ENCODE measurements at regions not wholly inside any gene's neighbourhood (a gene's known extent, or its start where the extent isn't known, plus 50 kb on each side); places are given as distances from the start of the nearest gene placed in this dataset.

DNA sequence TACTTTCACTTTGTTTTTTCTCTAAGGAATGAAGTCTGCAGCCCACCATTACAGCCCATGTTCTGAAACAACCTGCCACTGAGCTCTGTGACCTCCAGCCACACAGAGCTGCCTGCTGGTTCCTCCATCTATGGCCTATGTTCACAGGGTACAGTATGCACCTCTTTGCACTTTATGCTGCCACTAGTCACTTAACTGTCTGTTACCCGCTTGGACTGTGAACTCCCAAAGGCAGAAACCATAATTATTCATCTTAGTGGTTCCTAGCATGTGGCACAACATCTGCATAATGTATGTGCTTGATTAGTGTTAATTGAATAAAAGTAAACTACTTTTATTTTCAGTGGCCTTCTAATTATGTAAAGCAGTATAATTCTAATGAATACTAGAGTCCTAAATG lies 95.5 kb upstream of the BET1 start:
- ChIA-PET CTCF (interaction anchor here (0.7 to 0.8 kb wide), 2 partner anchors 11 to 12 kb away, joined by 3 read pairs; no protein-coding TSS in a partner anchor), POLR2A (no interaction called here)
- H3K9me3 ChIP-seq (ENCODE audit: control insufficient read depth, insufficient read depth, low read depth, low read length), result no peaks in the 10 kb centered on the region
- TF ChIP-seq KLF1 (tag by site-specific recombination; IDR thresholded peaks at IDR 0.05) (no peak), ZNF626 (tag by site-specific recombination; IDR thresholded peaks at IDR 0.05) (no peak), ZNF132 (tag by site-specific recombination; IDR thresholded peaks at IDR 0.05; ENCODE audit: borderline replicate concordance) (no peak), GLI4 (tag by site-specific recombination; IDR thresholded peaks at IDR 0.05) (no peak), REPIN1 (tag by site-specific recombination; IDR thresholded peaks at IDR 0.05; ENCODE audit: low read depth) (no peak), ZNF76 (tag by site-specific recombination; IDR thresholded peaks at IDR 0.05; ENCODE audit: borderline replicate concordance, low read depth) (no peak), ZNF140 (tag by site-specific recombination; IDR thresholded peaks at IDR 0.05) (no peak), ZNF658 (tag by site-specific recombination; IDR thresholded peaks at IDR 0.05) (no peak)
- H3K27ac ChIP-seq (ENCODE audit: extremely low read depth, low read depth, low read length), result no peak overlapping the region
- no peaks in the 10 kb centered on the region for H3K36me3 ChIP-seq (ENCODE audit: control insufficient read depth in 2 of 2, insufficient read depth in 1 of 2, low read length in 2 of 2)
- no peak overlapping the region for H3K4me3 ChIP-seq (ENCODE audit: low read depth, low read length)
- no peaks in the 10 kb centered on the region for H3K4me1 ChIP-seq (ENCODE audit: control insufficient read depth, insufficient read depth, low read length)

DNA sequence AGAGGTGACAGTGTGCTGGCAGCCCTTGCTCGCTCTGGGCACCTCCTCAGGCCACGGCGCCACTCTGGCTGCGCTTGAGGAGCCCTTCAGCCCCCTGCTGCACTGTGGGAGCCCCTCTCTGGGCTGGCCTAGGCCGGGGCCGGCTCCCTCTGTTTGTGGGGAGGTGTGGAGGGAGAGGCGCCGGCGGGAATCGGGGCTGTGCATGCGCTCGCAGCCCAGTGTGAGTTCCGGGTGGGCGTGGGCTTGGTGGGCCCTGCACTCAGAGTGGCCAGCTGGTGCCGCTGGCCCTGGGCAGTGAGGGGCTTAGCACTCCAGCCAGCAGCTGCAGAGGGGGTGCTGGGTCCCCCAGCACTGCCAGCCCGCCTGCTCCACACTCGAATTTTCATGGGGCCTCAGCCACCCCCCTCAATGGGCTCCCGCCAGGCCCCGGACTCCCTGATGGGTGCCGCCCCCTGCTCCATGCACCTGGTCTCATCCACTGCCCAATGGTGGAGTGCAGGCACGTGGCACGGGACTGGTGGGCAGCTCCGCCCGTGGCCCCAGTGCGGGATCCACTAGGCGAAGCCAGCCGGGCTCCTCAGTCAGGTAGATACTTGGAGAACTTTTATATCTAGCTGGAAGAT lies 96.7 kb upstream of the BET1 start:
- ChIA-PET POLR2A (no interaction called here), CTCF (interaction anchor here (0.7 kb wide), 1 partner anchor 9 kb away, joined by 3 read pairs; no protein-coding TSS in a partner anchor)
- Histone ChIP-seq H3K4me1 (ENCODE audit: control insufficient read depth, insufficient read depth, low read length) (no peaks in the 10 kb centered on the region), H3K36me3 (ENCODE audit: control insufficient read depth in 2 of 2, insufficient read depth in 1 of 2, low read length in 2 of 2) (no peaks in the 10 kb centered on the region), H3K4me3 (ENCODE audit: low read depth, low read length) (no peak overlapping the region), H3K9me3 (ENCODE audit: control insufficient read depth, insufficient read depth, low read depth, low read length) (no peaks in the 10 kb centered on the region), H3K27ac (ENCODE audit: extremely low read depth, low read depth, low read length) (no peak overlapping the region)
- no peak for TF ChIP-seq ZNF529 (tag by site-specific recombination; IDR thresholded peaks at IDR 0.05; ENCODE audit: insufficient replicate concordance)
- TF ChIP-seq SP3 (tag by site-specific recombination; IDR thresholded peaks at IDR 0.05), result no peak
- TF ChIP-seq ZFP37 (tag by site-specific recombination; IDR thresholded peaks at IDR 0.05), result no peak
- TF ChIP-seq, protein P1, sequence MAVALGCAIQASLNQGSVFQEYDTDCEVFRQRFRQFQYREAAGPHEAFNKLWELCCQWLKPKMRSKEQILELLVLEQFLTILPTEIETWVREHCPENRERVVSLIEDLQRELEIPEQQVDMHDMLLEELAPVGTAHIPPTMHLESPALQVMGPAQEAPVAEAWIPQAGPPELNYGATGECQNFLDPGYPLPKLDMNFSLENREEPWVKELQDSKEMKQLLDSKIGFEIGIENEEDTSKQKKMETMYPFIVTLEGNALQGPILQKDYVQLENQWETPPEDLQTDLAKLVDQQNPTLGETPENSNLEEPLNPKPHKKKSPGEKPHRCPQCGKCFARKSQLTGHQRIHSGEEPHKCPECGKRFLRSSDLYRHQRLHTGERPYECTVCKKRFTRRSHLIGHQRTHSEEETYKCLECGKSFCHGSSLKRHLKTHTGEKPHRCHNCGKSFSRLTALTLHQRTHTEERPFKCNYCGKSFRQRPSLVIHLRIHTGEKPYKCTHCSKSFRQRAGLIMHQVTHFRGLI (tag by site-specific recombination; IDR thresholded peaks at IDR 0.05), result no peak
- TF ChIP-seq ZBTB48 (tag by site-specific recombination; IDR thresholded peaks at IDR 0.05), result no peak
- TF ChIP-seq, protein P2, sequence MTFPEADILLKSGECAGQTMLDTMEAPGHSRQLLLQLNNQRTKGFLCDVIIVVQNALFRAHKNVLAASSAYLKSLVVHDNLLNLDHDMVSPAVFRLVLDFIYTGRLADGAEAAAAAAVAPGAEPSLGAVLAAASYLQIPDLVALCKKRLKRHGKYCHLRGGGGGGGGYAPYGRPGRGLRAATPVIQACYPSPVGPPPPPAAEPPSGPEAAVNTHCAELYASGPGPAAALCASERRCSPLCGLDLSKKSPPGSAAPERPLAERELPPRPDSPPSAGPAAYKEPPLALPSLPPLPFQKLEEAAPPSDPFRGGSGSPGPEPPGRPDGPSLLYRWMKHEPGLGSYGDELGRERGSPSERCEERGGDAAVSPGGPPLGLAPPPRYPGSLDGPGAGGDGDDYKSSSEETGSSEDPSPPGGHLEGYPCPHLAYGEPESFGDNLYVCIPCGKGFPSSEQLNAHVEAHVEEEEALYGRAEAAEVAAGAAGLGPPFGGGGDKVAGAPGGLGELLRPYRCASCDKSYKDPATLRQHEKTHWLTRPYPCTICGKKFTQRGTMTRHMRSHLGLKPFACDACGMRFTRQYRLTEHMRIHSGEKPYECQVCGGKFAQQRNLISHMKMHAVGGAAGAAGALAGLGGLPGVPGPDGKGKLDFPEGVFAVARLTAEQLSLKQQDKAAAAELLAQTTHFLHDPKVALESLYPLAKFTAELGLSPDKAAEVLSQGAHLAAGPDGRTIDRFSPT (tag by site-specific recombination; IDR thresholded peaks at IDR 0.05), result no peak
- TF ChIP-seq ZNF223 (tag by site-specific recombination; IDR thresholded peaks at IDR 0.05), result no peak
- TF ChIP-seq SP7 (tag by site-specific recombination; IDR thresholded peaks at IDR 0.05), result no peak
- TF ChIP-seq ZNF629 (tag by site-specific recombination; IDR thresholded peaks at IDR 0.05), result no peak

DNA sequence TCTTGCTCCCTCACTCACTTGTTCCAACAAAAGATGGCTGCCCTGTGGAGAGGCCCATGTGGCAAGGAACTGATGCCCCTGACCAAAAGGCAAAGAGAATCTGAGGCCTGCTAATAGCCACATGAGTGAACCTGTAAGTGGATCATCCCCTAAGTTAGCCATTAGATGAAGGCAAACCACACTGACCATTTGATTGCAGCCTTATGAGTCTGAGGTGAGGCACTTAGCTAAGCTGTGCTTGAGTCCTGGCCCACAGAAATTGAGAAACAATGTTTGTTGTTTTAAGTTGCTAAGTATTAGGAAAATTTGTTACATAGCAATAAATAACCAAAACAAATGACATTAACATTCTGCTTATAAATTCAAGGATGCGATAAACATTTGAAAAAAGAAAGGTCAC lies 100.1 kb upstream of the BET1 start:
- CTCF ChIA-PET, result no interaction called here
- Histone ChIP-seq H3K27ac (ENCODE audit: extremely low read depth, low read depth, low read length) (no peak overlapping the region), H3K36me3 (ENCODE audit: control insufficient read depth in 2 of 2, insufficient read depth in 1 of 2, low read length in 2 of 2) (no peaks in the 10 kb centered on the region)
- TF ChIP-seq ZNF24 (tag by site-specific recombination; IDR thresholded peaks at IDR 0.05) (no peak), ZNF544 (tag by site-specific recombination; IDR thresholded peaks at IDR 0.05) (no peak), KLF10 (tag by site-specific recombination; IDR thresholded peaks at IDR 0.05) (no peak), ZBTB8A (tag by site-specific recombination; IDR thresholded peaks at IDR 0.05) (no peak), BCL11A (tag by site-specific recombination; IDR thresholded peaks at IDR 0.05; ENCODE audit: low read depth) (no peak), ZNF175 (tag by site-specific recombination; IDR thresholded peaks at IDR 0.05) (no peak), GLI2 (tag by site-specific recombination; IDR thresholded peaks at IDR 0.05; ENCODE audit: borderline replicate concordance, low read depth) (no peak), ZBTB17 (tag by site-specific recombination; IDR thresholded peaks at IDR 0.05) (no peak), ZNF600 (tag by site-specific recombination; IDR thresholded peaks at IDR 0.05) (no peak), ZNF157 (tag by site-specific recombination; IDR thresholded peaks at IDR 0.05) (no peak), ZNF549 (tag by site-specific recombination; IDR thresholded peaks at IDR 0.05) (no peak)
- TF ChIP-seq, protein P3, sequence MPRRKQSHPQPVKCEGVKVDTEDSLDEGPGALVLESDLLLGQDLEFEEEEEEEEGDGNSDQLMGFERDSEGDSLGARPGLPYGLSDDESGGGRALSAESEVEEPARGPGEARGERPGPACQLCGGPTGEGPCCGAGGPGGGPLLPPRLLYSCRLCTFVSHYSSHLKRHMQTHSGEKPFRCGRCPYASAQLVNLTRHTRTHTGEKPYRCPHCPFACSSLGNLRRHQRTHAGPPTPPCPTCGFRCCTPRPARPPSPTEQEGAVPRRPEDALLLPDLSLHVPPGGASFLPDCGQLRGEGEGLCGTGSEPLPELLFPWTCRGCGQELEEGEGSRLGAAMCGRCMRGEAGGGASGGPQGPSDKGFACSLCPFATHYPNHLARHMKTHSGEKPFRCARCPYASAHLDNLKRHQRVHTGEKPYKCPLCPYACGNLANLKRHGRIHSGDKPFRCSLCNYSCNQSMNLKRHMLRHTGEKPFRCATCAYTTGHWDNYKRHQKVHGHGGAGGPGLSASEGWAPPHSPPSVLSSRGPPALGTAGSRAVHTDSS (tag by site-specific recombination; IDR thresholded peaks at IDR 0.05), result no peak

More for the DNA sequence above, 100.1 kb upstream of the BET1 start:
- POLR2A ChIA-PET, result no interaction called here
- H3K9me3 ChIP-seq (ENCODE audit: control insufficient read depth, insufficient read depth, low read depth, low read length), result no peaks in the 10 kb centered on the region
- no peak overlapping the region for H3K4me3 ChIP-seq (ENCODE audit: low read depth, low read length)
- no peaks in the 10 kb centered on the region for H3K4me1 ChIP-seq (ENCODE audit: control insufficient read depth, insufficient read depth, low read length)
